ENCODE measurements at regions not wholly inside any gene's neighbourhood (a gene's known extent, or its start where the extent isn't known, plus 50 kb on each side); places are given as distances from the start of the nearest gene placed in this dataset.

DNA sequence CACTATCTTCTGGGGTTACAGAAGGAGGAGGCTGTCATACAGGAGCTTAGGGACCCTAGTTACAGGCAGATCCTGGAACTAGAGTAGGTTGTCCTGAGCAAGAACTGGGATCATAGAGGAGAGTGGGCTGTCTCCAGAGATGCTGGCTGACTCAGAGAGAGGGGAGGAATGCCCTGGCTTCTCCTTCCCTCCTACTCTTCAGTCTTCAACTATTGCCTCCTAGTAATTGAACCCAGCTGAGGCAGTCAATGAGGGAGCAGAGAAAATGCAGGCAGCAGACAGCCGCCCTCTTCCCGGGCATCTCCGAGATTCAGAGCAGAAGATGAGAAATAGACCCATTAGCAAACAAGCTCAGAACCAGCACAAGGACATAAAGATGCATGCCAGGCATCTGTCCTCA, 118.3 kb upstream of the PDE5A start:
- no peak for DNase-seq (ENCODE audit: low read depth)
- no peak overlapping the region for H3K4me3 ChIP-seq (ENCODE audit: low read length)
- TF ChIP-seq, protein P1, sequence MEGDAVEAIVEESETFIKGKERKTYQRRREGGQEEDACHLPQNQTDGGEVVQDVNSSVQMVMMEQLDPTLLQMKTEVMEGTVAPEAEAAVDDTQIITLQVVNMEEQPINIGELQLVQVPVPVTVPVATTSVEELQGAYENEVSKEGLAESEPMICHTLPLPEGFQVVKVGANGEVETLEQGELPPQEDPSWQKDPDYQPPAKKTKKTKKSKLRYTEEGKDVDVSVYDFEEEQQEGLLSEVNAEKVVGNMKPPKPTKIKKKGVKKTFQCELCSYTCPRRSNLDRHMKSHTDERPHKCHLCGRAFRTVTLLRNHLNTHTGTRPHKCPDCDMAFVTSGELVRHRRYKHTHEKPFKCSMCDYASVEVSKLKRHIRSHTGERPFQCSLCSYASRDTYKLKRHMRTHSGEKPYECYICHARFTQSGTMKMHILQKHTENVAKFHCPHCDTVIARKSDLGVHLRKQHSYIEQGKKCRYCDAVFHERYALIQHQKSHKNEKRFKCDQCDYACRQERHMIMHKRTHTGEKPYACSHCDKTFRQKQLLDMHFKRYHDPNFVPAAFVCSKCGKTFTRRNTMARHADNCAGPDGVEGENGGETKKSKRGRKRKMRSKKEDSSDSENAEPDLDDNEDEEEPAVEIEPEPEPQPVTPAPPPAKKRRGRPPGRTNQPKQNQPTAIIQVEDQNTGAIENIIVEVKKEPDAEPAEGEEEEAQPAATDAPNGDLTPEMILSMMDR (conservative IDR thresholded peaks at IDR 0.05; ENCODE audit: low read depth, low read length), result no peak

GRCh38 chr4:119745351-119745750, 116.7 kb upstream of the PDE5A start:
- no peak overlapping the region for H3K4me3 ChIP-seq (ENCODE audit: low read length)
- TF ChIP-seq, protein P1 (conservative IDR thresholded peaks at IDR 0.05; ENCODE audit: low read depth, low read length), result no peak
- no peak for DNase-seq (ENCODE audit: low read depth)

DNA sequence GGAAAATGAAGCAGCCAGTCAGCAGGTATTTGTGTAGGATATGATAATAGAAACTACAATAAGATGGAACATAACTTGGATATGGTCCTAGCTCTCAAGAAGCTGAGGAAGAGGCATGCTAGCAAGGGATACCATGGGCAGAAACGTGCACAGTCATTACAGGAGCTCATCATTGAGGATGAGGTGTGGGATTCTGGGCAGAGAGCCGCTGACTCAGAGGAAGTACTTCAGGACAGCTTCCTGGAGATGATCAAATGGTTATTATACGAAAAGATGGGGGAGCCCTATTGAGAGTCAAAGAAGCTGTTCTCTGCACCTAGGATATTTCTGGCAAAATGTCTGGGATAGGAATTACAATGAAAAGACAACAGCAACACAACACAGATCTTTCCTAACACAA, 116.0 kb upstream of the PDE5A start:
- DNase-seq (ENCODE audit: low read depth), result no peak
- TF ChIP-seq, protein P1 (conservative IDR thresholded peaks at IDR 0.05; ENCODE audit: low read depth, low read length), result no peak
- H3K4me3 ChIP-seq (ENCODE audit: low read length), result no peak overlapping the region

GRCh38 chr4:119743644-119744043, 115.0 kb upstream of the PDE5A start:
- DNase-seq (ENCODE audit: low read depth), result no peak
- TF ChIP-seq, protein P1 (conservative IDR thresholded peaks at IDR 0.05; ENCODE audit: low read depth, low read length), result no peak
- H3K4me3 ChIP-seq (ENCODE audit: low read length), result no peak overlapping the region

GRCh38 chr4:119739796-119740195, 111.2 kb upstream of the PDE5A start:
- no peak overlapping the region for H3K4me3 ChIP-seq (ENCODE audit: low read length)
- TF ChIP-seq, protein P1 (conservative IDR thresholded peaks at IDR 0.05; ENCODE audit: low read depth, low read length), result no peak
- no peak for DNase-seq (ENCODE audit: low read depth)

DNA sequence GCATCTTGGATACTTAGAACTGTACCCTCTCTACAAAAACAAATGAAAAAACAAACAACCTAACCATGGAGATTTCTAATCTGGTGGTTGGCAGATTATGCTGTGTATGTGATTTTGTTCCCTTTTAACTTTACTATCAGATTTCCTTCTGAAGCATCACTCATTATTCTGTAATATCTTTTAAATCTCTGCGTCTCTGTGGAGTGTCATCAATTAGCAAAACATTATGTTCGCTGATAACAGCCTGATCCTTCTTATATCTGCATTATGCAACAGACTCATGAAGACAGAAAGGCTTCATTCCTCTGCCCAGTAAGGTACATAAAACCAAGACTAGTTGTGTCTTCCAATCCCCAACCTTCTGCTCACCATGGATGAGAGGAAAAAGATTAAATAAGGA, 110.3 kb upstream of the PDE5A start:
- H3K4me3 ChIP-seq (ENCODE audit: low read length), result no peak overlapping the region
- TF ChIP-seq, protein P1 (conservative IDR thresholded peaks at IDR 0.05; ENCODE audit: low read depth, low read length), result no peak
- no peak for DNase-seq (ENCODE audit: low read depth)

DNA sequence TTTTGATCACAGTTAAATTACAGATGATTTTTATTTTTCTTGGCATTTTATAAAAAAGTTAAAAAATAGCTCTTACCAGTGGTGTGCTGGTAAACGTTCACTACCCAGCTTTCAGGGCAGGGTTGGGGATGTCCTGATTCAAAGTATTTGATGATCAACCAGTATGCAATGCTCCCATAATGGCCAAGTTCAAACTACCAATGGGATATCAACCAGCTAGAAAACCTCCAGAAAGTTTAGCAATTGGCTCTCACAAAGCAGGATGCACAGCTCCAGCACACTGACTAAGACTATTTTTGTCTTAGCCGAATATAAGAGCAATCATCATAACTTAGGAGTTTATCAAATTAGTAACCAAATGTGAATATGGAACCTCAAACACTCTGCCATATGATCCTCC, 108.0 kb upstream of the PDE5A start:
- no peak for DNase-seq (ENCODE audit: low read depth)
- H3K4me3 ChIP-seq (ENCODE audit: low read length), result no peak overlapping the region
- TF ChIP-seq, protein P1 (conservative IDR thresholded peaks at IDR 0.05; ENCODE audit: low read depth, low read length), result no peak
